ENCODE measurements at regions not wholly inside any gene's neighbourhood (a gene's known extent, or its start where the extent isn't known, plus 50 kb on each side); places are given as distances from the start of the nearest gene placed in this dataset.

DNA sequence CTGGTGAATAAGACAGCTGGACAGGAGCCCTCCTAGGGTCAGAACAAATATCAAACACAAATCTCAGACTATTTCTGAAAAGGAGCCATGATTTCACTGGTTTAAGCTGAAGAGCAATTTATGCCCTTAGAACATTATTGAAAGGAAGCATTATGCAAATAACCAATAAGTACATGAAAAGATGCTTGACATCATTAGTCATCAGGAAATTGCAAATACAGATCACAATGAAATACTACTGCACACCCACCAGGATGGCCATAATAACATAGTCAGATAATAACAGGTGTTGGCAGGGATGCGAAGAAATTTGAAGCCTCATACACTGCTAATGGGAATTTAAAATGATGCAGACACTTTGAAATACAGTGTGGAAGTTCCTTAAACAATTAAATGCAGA lies 176.4 kb upstream of the RAB6C start:
- H3K9me3 ChIP-seq (ENCODE audit: insufficient read depth, low read depth) = no peaks in the 10 kb centered on the region
- no peaks in the 10 kb centered on the region for H3K4me1 ChIP-seq (replicated peaks; ENCODE audit: insufficient read depth)
- H3F3A ChIP-seq (ENCODE audit: insufficient read depth, low read depth) = no peaks in the 10 kb centered on the region
- no peaks in the 10 kb centered on the region for H3K9me2 ChIP-seq (ENCODE audit: insufficient read depth)
- no peaks in the 10 kb centered on the region for H4K20me1 ChIP-seq (ENCODE audit: insufficient read depth)
- H3K27me3 ChIP-seq (ENCODE audit: insufficient read depth, low read depth) = peaks cover 68% of the 10 kb centered on the region
- H3K4me3 ChIP-seq = no peak overlapping the region
- ChIA-PET POLR2A (ENCODE audit: unreplicated experiment) (no interaction called here), CTCF (no interaction called here)
- TF ChIP-seq EZH2 (IDR thresholded peaks at IDR 0.05; ENCODE audit: low read depth) = no peak
- TF ChIP-seq, protein P1, sequence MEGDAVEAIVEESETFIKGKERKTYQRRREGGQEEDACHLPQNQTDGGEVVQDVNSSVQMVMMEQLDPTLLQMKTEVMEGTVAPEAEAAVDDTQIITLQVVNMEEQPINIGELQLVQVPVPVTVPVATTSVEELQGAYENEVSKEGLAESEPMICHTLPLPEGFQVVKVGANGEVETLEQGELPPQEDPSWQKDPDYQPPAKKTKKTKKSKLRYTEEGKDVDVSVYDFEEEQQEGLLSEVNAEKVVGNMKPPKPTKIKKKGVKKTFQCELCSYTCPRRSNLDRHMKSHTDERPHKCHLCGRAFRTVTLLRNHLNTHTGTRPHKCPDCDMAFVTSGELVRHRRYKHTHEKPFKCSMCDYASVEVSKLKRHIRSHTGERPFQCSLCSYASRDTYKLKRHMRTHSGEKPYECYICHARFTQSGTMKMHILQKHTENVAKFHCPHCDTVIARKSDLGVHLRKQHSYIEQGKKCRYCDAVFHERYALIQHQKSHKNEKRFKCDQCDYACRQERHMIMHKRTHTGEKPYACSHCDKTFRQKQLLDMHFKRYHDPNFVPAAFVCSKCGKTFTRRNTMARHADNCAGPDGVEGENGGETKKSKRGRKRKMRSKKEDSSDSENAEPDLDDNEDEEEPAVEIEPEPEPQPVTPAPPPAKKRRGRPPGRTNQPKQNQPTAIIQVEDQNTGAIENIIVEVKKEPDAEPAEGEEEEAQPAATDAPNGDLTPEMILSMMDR (conservative IDR thresholded peaks at IDR 0.05) = no peak
- intact Hi-C loops (cut with micrococcal nuclease; ENCODE audit: unreplicated experiment) = no loop called here
- no peak overlapping the region for H2AFZ ChIP-seq
- H3K79me2 ChIP-seq (ENCODE audit: low read depth) = no peaks in the 10 kb centered on the region
- no peak for DNase-seq
- H3K4me2 ChIP-seq = no peak overlapping the region
- no peak overlapping the region for H3K27ac ChIP-seq
- no peaks in the 10 kb centered on the region for H3K36me3 ChIP-seq (ENCODE audit: low read depth)
- BruUV-seq (replicated peaks) = no TSS peak

DNA sequence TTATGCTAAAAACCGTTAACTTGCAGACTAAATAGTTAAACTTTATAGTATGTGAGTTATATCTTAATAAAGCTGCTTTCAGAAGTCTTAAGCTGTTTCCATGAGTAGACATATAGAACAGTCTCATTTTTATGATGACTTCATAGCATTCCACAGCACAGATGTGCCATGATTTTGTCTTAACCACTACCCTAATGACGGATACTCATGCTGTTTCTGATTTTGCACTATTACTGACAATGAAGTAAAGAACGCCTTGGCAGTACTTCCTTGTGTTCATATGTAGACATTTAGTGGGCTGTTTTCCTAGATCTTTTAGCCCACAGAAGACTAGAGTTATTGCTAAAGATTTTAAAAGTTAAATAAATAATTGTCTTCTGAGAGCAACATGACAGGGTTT lies 175.6 kb upstream of the RAB6C start:
- Histone ChIP-seq H3K79me2 (ENCODE audit: low read depth) (no peaks in the 10 kb centered on the region), H3K27ac (no peak overlapping the region), H3F3A (ENCODE audit: insufficient read depth, low read depth) (no peaks in the 10 kb centered on the region), H3K27me3 (ENCODE audit: insufficient read depth, low read depth) (peaks cover 68% of the 10 kb centered on the region), H3K4me1 (replicated peaks; ENCODE audit: insufficient read depth) (no peaks in the 10 kb centered on the region), H3K36me3 (ENCODE audit: low read depth) (no peaks in the 10 kb centered on the region), H3K4me2 (no peak overlapping the region), H4K20me1 (ENCODE audit: insufficient read depth) (no peaks in the 10 kb centered on the region), H3K9me3 (ENCODE audit: insufficient read depth, low read depth) (no peaks in the 10 kb centered on the region), H3K4me3 (no peak overlapping the region), H3K9me2 (ENCODE audit: insufficient read depth) (no peaks in the 10 kb centered on the region), H2AFZ (no peak overlapping the region)
- no TSS peak for BruUV-seq (replicated peaks)
- intact Hi-C loops (cut with micrococcal nuclease; ENCODE audit: unreplicated experiment) = no loop called here
- ChIA-PET POLR2A (ENCODE audit: unreplicated experiment) (no interaction called here), CTCF (no interaction called here)
- TF ChIP-seq EZH2 (IDR thresholded peaks at IDR 0.05; ENCODE audit: low read depth) = no peak
- TF ChIP-seq, protein P1 (conservative IDR thresholded peaks at IDR 0.05) = no peak
- DNase-seq = no peak

DNA sequence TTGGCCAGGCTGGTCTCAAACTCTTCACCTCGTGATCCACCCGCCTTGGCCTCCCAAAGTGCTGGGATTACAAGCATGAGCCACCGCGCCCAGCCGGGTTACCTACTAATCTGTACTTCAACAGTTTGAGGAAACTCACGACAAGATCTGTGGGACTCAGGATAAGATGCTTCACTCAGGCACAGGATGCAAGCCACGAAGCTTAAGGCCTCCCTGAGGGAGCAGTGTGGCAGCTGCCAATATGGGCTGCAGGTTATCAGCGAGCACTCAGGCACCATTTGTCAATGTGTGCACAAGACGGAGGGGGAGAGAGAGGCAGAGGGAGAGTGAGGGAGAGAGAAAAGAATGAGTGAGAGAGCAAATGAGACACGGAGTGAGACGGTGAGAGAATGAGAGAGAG lies 173.6 kb upstream of the RAB6C start:
- no peaks in the 10 kb centered on the region for H3K4me1 ChIP-seq (replicated peaks; ENCODE audit: insufficient read depth)
- H3K9me3 ChIP-seq (ENCODE audit: insufficient read depth, low read depth) = no peaks in the 10 kb centered on the region
- no peaks in the 10 kb centered on the region for H3F3A ChIP-seq (ENCODE audit: insufficient read depth, low read depth)
- no TSS peak for BruUV-seq (replicated peaks)
- H2AFZ ChIP-seq = no peak overlapping the region
- no peak for DNase-seq
- TF ChIP-seq, protein P1 (conservative IDR thresholded peaks at IDR 0.05) = no peak
- no peak for TF ChIP-seq EZH2 (IDR thresholded peaks at IDR 0.05; ENCODE audit: low read depth)
- H4K20me1 ChIP-seq (ENCODE audit: insufficient read depth) = no peaks in the 10 kb centered on the region
- ChIA-PET POLR2A (ENCODE audit: unreplicated experiment) (no interaction called here), CTCF (no interaction called here)
- intact Hi-C loops (cut with micrococcal nuclease; ENCODE audit: unreplicated experiment) = no loop called here
- no peaks in the 10 kb centered on the region for H3K36me3 ChIP-seq (ENCODE audit: low read depth)
- peaks cover 66% of the 10 kb centered on the region for H3K27me3 ChIP-seq (ENCODE audit: insufficient read depth, low read depth)
- no peaks in the 10 kb centered on the region for H3K9me2 ChIP-seq (ENCODE audit: insufficient read depth)
- no peaks in the 10 kb centered on the region for H3K79me2 ChIP-seq (ENCODE audit: low read depth)
- no peak overlapping the region for H3K4me3 ChIP-seq
- no peak overlapping the region for H3K27ac ChIP-seq
- no peak overlapping the region for H3K4me2 ChIP-seq
